GM23338 (cell line): ENCODE measurements at regions not wholly inside any gene's neighbourhood (a gene's known extent, or its start where the extent isn't known, plus 50 kb on each side); places are given as distances from the start of the nearest gene placed in this dataset.

Source experiments
- ATAC-seq: fragments of 200-7000 bp; cut with Tn5 transposase; 3 replicates; pipeline ENCODE4 v1.9.1; 2020
- DNase-seq: peaks from one replicate; pipeline ENCODE4 v3.0.0-alpha.2; 2015; ENCODE audit warnings: low spot score
- H2AFZ ChIP-seq: fragments of 200-600 bp; sonication (generic); 2 replicates; pipeline ENCODE4 v1.8.0; 2016; ENCODE audit warnings: antibody characterized with exemption, mild to moderate bottlenecking, moderate library complexity
- H3F3A ChIP-seq: fragments of 200-600 bp; sonication (generic); replicated peaks from 2 replicates; pipeline ENCODE4 v1.8.0; 2017; ENCODE audit warnings: antibody characterized with exemption, mixed run types, low read depth
- H3K27ac ChIP-seq: fragments of 200-600 bp; sonication (generic); 2 replicates; pipeline ENCODE4 v1.6.1; 2016; ENCODE audit warnings: low read depth
- H3K27me3 ChIP-seq: fragments of 200-600 bp; sonication (generic); 2 replicates; pipeline ENCODE4 v1.8.0; 2016; ENCODE audit warnings: mild to moderate bottlenecking, mixed run types, moderate library complexity; ENCODE audit not compliant: insufficient read depth
- H3K36me3 ChIP-seq: fragments of 200-600 bp; sonication (generic); 2 replicates; pipeline ENCODE4 v1.8.0; 2016; ENCODE audit warnings: mild to moderate bottlenecking; ENCODE audit not compliant: insufficient read depth
- H3K4me1 ChIP-seq: fragments of 200-600 bp; sonication (generic); 2 replicates; pipeline ENCODE4 v1.8.0; 2016; ENCODE audit warnings: mild to moderate bottlenecking, moderate library complexity; ENCODE audit not compliant: insufficient read depth
- H3K4me2 ChIP-seq: fragments of 200-600 bp; sonication (generic); 2 replicates; pipeline ENCODE4 v1.7.1; 2017; ENCODE audit warnings: mixed run types
- H3K4me3 ChIP-seq: fragments of 200-600 bp; sonication (generic); 2 replicates; pipeline ENCODE4 v1.6.1; 2016; ENCODE audit warnings: mixed run types
- H3K79me2 ChIP-seq: fragments of 200-600 bp; sonication (generic); replicated peaks from 2 replicates; pipeline ENCODE4 v1.8.0; 2017; ENCODE audit warnings: mild to moderate bottlenecking; ENCODE audit not compliant: insufficient read depth
- H3K9me2 ChIP-seq: fragments of 200-600 bp; sonication (generic); 2 replicates; pipeline ENCODE4 v1.8.0; 2017; ENCODE audit not compliant: insufficient read depth
- H4K20me1 ChIP-seq: fragments of 200-600 bp; sonication (generic); replicated peaks from 2 replicates; pipeline ENCODE4 v1.8.0; 2017; ENCODE audit warnings: mild to moderate bottlenecking; ENCODE audit not compliant: insufficient read depth
- H3K27ac Mint-ChIP-seq: 2 replicates; pipeline ENCODE4 v1.8.0; 2020; ENCODE audit warnings: inconsistent platforms, mild to moderate bottlenecking, moderate library complexity, mixed read lengths
- H3K27me3 Mint-ChIP-seq: 3 replicates; pipeline ENCODE4 v1.8.0; 2022; ENCODE audit warnings: low read depth, mild to moderate bottlenecking, moderate library complexity, mixed read lengths, inconsistent platforms; ENCODE audit not compliant: insufficient read depth, poor library complexity
- H3K36me3 Mint-ChIP-seq: 3 replicates; pipeline ENCODE4 v1.8.0; 2021; ENCODE audit warnings: low read depth, mild to moderate bottlenecking, inconsistent platforms, moderate library complexity, mixed read lengths
- H3K4me1 Mint-ChIP-seq: 3 replicates; pipeline ENCODE4 v1.8.0; 2020; ENCODE audit warnings: mild to moderate bottlenecking, inconsistent platforms, mixed read lengths
- H3K4me3 Mint-ChIP-seq: 3 replicates; pipeline ENCODE4 v1.8.0; 2021; ENCODE audit warnings: moderate library complexity, mild to moderate bottlenecking, inconsistent platforms, mixed read lengths
- H3K9me3 Mint-ChIP-seq: 3 replicates; pipeline ENCODE4 v1.8.0; 2020; ENCODE audit warnings: moderate library complexity, mild to moderate bottlenecking, inconsistent platforms, mixed read lengths
- JUNB ChIP-seq: IDR thresholded peaks from one replicate; pipeline ENCODE4 v1.6.1; 2016; ENCODE audit warnings: antibody characterized with exemption; ENCODE audit not compliant: unreplicated experiment
- POLR2AphosphoS5 ChIP-seq: IDR thresholded peaks from 2 replicates; pipeline ENCODE4 v1.6.1; 2016; ENCODE audit warnings: antibody characterized with exemption, low read depth
- STAT1 ChIP-seq: IDR thresholded peaks from one replicate; pipeline ENCODE4 v1.6.1; 2016; ENCODE audit warnings: antibody characterized with exemption; ENCODE audit not compliant: unreplicated experiment
- TF ChIP-seq, protein P1 (sequence below): fragments of 250-450 bp; sonication (Bioruptor Pico); IDR thresholded peaks from 2 replicates; pipeline ENCODE4 v1.5.0; 2020; ENCODE audit warnings: mild to moderate bottlenecking, moderate library complexity
- TF ChIP-seq, protein P2 (sequence below), 2 experiments: fragments of 200-600 bp in 1 of 2; sonication (generic) in 1 of 2; conservative IDR thresholded peaks; 2 replicates each; pipeline versions ENCODE4 v1.5.1 to v1.6.1; 2016 to 2017; ENCODE audit warnings: antibody characterized with exemption in 2 of 2, low read depth in 2 of 2, mild to moderate bottlenecking in 2 of 2, moderate library complexity in 1 of 2

DNA sequence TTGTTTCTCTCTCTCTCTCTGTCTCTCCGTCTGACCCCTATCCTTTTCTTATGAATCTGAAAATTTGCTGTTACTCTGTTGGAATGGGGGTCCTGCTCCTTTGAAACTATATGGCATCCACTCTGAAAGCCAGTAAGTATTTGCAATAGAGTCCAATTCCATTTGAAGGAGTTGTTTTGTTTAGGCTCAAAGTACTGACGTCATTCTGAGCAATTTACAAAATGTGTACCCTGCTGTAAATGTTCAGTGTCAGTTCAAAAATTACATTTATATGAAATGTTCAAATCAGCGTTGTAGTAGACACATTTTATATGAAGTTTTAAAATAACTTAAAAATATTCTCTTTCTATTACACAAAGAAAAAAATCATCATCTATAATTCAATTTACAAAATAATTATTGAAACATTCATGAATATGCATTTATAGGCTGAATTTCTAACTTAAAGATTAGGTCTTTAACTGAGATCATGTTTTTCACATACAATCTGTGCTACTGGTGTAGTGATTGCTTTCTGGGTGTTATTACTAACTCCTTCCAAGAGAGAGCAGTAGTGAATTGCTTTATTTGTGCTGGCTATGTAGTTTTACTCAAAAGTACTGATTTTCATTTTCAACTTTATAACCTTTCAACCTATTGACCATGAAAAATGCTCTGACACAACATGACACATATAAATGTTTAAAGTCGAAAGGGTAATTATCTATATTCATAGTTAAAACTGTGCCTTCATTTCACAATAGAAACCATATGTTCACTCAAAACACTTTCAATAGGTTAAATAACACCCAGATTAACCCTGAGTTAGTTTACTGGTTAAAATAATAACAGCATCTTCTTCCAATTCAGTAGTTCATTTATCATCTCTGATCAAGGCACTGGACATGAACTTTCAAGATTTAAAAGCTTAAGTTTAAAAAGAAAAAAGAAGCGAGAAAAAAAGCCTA, 253.1 kb upstream of the ADGRL4 start:
- Mint-ChIP-seq H3K9me3 (no peaks in the 10 kb centered on the region), H3K36me3 (no peaks in the 10 kb centered on the region), H3K4me3 (no peak overlapping the region), H3K27me3 (peaks cover 2% of the 10 kb centered on the region), H3K4me1 (peaks cover 50% of the 10 kb centered on the region), H3K27ac (peak overlapping the region; percentile 77; the same call in 1 of the 2 replicates)
- TF ChIP-seq JUNB (no peak), POLR2AphosphoS5 (no peak), STAT1 (no peak)
- TF ChIP-seq, protein P1, sequence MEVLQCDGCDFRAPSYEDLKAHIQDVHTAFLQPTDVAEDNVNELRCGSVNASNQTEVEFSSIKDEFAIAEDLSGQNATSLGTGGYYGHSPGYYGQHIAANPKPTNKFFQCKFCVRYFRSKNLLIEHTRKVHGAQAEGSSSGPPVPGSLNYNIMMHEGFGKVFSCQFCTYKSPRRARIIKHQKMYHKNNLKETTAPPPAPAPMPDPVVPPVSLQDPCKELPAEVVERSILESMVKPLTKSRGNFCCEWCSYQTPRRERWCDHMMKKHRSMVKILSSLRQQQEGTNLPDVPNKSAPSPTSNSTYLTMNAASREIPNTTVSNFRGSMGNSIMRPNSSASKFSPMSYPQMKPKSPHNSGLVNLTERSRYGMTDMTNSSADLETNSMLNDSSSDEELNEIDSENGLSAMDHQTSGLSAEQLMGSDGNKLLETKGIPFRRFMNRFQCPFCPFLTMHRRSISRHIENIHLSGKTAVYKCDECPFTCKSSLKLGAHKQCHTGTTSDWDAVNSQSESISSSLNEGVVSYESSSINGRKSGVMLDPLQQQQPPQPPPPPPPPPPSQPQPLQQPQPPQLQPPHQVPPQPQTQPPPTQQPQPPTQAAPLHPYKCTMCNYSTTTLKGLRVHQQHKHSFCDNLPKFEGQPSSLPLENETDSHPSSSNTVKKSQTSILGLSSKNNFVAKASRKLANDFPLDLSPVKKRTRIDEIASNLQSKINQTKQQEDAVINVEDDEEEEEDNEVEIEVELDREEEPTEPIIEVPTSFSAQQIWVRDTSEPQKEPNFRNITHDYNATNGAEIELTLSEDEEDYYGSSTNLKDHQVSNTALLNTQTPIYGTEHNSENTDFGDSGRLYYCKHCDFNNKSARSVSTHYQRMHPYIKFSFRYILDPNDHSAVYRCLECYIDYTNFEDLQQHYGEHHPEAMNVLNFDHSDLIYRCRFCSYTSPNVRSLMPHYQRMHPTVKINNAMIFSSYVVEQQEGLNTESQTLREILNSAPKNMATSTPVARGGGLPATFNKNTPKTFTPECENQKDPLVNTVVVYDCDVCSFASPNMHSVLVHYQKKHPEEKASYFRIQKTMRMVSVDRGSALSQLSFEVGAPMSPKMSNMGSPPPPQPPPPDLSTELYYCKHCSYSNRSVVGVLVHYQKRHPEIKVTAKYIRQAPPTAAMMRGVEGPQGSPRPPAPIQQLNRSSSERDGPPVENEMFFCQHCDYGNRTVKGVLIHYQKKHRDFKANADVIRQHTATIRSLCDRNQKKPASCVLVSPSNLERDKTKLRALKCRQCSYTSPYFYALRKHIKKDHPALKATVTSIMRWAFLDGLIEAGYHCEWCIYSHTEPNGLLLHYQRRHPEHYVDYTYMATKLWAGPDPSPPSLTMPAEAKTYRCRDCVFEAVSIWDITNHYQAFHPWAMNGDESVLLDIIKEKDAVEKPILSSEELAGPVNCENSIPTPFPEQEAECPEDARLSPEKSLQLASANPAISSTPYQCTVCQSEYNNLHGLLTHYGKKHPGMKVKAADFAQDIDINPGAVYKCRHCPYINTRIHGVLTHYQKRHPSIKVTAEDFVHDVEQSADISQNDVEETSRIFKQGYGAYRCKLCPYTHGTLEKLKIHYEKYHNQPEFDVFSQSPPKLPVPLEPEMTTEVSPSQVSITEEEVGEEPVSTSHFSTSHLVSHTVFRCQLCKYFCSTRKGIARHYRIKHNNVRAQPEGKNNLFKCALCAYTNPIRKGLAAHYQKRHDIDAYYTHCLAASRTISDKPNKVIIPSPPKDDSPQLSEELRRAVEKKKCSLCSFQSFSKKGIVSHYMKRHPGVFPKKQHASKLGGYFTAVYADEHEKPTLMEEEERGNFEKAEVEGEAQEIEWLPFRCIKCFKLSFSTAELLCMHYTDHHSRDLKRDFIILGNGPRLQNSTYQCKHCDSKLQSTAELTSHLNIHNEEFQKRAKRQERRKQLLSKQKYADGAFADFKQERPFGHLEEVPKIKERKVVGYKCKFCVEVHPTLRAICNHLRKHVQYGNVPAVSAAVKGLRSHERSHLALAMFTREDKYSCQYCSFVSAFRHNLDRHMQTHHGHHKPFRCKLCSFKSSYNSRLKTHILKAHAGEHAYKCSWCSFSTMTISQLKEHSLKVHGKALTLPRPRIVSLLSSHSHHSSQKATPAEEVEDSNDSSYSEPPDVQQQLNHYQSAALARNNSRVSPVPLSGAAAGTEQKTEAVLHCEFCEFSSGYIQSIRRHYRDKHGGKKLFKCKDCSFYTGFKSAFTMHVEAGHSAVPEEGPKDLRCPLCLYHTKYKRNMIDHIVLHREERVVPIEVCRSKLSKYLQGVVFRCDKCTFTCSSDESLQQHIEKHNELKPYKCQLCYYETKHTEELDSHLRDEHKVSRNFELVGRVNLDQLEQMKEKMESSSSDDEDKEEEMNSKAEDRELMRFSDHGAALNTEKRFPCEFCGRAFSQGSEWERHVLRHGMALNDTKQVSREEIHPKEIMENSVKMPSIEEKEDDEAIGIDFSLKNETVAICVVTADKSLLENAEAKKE (CRISPR knock-in tag) = no peak
- TF ChIP-seq, protein P2, sequence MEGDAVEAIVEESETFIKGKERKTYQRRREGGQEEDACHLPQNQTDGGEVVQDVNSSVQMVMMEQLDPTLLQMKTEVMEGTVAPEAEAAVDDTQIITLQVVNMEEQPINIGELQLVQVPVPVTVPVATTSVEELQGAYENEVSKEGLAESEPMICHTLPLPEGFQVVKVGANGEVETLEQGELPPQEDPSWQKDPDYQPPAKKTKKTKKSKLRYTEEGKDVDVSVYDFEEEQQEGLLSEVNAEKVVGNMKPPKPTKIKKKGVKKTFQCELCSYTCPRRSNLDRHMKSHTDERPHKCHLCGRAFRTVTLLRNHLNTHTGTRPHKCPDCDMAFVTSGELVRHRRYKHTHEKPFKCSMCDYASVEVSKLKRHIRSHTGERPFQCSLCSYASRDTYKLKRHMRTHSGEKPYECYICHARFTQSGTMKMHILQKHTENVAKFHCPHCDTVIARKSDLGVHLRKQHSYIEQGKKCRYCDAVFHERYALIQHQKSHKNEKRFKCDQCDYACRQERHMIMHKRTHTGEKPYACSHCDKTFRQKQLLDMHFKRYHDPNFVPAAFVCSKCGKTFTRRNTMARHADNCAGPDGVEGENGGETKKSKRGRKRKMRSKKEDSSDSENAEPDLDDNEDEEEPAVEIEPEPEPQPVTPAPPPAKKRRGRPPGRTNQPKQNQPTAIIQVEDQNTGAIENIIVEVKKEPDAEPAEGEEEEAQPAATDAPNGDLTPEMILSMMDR (conservative IDR thresholded peaks at IDR 0.05; ENCODE audit: low read depth in 2 of 2) = peak; percentile 69 to 78
- ATAC-seq (peak; percentile 44), DNase-seq (peak; percentile 62)
- Histone ChIP-seq H4K20me1 (no peaks in the 10 kb centered on the region), H2AFZ (no peak overlapping the region), H3K79me2 (no peaks in the 10 kb centered on the region), H3F3A (no peaks in the 10 kb centered on the region), H3K27ac (no peak overlapping the region), H3K36me3 (no peaks in the 10 kb centered on the region), H3K27me3 (no peaks in the 10 kb centered on the region), H3K4me1 (peaks cover 29% of the 10 kb centered on the region), H3K9me2 (no peaks in the 10 kb centered on the region), H3K4me2 (no peak overlapping the region), H3K4me3 (no peak overlapping the region)
